ENCODE measurements at regions not wholly inside any gene's neighbourhood (a gene's known extent, or its start where the extent isn't known, plus 50 kb on each side); places are given as distances from the start of the nearest gene placed in this dataset.

DNA sequence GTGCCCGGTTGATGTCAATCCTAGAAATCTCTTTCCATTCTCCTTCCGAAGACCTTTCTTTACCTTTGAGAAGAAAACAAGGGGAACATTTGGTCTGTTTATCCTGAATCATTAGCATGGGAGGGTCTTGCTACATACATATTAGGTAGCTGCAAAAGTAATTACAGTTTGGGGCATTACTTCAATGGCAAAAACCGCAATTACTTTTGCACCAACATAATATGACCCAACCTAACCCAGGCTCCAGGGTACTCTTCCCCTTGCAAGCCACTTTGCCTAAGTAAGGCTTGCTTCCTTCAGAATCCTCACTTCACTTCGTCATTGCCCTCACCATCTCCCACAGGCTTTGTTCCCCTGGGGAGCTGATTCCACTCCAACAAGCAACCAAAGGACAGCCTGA is 662.7 kb downstream of the DIAPH3 start:
- Histone ChIP-seq H3K36me3 (ENCODE audit: control insufficient read depth in 2 of 2, insufficient read depth in 2 of 2, low read length in 1 of 2) (no peaks in the 10 kb centered on the region), H2AFZ (ENCODE audit: control insufficient read depth, low read depth, low read length) (no peak overlapping the region), H3K79me2 (ENCODE audit: control insufficient read depth, insufficient read depth, low read length) (no peaks in the 10 kb centered on the region), H3K4me3 (no peak overlapping the region), H3K27ac (ENCODE audit: control insufficient read depth, insufficient read depth) (no peak overlapping the region), H4K20me1 (ENCODE audit: control insufficient read depth, insufficient read depth) (no peaks in the 10 kb centered on the region; the same call in 1 of the 2 replicates), H3K4me1 (ENCODE audit: control insufficient read depth, insufficient read depth, low read length) (no peaks in the 10 kb centered on the region), H3K9ac (ENCODE audit: control insufficient read depth, insufficient read depth, low read length) (no peak overlapping the region), H3K4me2 (ENCODE audit: control insufficient read depth, insufficient read depth) (no peak overlapping the region), H3K9me3 (replicated peaks; ENCODE audit: control insufficient read depth, insufficient read depth, low read length) (no peaks in the 10 kb centered on the region), H3K27me3 (replicated peaks in 1 of 2; ENCODE audit: control insufficient read depth in 2 of 2, insufficient read depth in 2 of 2, low read length in 1 of 2) (no peaks in the 10 kb centered on the region; a peak in 1 of 4 replicates)
- ChIA-PET RAD21 (ENCODE audit: unreplicated experiment) (no interaction called here), SMC1A (ENCODE audit: uncharacterized antibody, unreplicated experiment) (interaction anchor here (0.6 kb wide), 1 partner anchor 19 kb away, joined by 3 read pairs; no protein-coding TSS in a partner anchor), POLR2A (no interaction called here), CTCF (no interaction called here)
- no peak for TF ChIP-seq BRCA1 (IDR thresholded peaks at IDR 0.05; ENCODE audit: low read depth, low read length)
- TF ChIP-seq GABPA (IDR thresholded peaks at IDR 0.05; ENCODE audit: low read depth) = no peak
- TF ChIP-seq BACH1 (IDR thresholded peaks at IDR 0.05; ENCODE audit: borderline replicate concordance) = no peak
- TF ChIP-seq NBN (IDR thresholded peaks at IDR 0.05) = no peak
- TF ChIP-seq CHD4 (IDR thresholded peaks at IDR 0.05) = no peak
- TF ChIP-seq IKZF2 (IDR thresholded peaks at IDR 0.05) = no peak
- no peak for TF ChIP-seq CREB1 (IDR thresholded peaks at IDR 0.05; ENCODE audit: low read depth)
- TF ChIP-seq, protein P1, sequence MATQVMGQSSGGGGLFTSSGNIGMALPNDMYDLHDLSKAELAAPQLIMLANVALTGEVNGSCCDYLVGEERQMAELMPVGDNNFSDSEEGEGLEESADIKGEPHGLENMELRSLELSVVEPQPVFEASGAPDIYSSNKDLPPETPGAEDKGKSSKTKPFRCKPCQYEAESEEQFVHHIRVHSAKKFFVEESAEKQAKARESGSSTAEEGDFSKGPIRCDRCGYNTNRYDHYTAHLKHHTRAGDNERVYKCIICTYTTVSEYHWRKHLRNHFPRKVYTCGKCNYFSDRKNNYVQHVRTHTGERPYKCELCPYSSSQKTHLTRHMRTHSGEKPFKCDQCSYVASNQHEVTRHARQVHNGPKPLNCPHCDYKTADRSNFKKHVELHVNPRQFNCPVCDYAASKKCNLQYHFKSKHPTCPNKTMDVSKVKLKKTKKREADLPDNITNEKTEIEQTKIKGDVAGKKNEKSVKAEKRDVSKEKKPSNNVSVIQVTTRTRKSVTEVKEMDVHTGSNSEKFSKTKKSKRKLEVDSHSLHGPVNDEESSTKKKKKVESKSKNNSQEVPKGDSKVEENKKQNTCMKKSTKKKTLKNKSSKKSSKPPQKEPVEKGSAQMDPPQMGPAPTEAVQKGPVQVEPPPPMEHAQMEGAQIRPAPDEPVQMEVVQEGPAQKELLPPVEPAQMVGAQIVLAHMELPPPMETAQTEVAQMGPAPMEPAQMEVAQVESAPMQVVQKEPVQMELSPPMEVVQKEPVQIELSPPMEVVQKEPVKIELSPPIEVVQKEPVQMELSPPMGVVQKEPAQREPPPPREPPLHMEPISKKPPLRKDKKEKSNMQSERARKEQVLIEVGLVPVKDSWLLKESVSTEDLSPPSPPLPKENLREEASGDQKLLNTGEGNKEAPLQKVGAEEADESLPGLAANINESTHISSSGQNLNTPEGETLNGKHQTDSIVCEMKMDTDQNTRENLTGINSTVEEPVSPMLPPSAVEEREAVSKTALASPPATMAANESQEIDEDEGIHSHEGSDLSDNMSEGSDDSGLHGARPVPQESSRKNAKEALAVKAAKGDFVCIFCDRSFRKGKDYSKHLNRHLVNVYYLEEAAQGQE (IDR thresholded peaks at IDR 0.05; ENCODE audit: low read depth, low read length) = no peak
- no peak for TF ChIP-seq YY1 (IDR thresholded peaks at IDR 0.05; ENCODE audit: low read depth, low read length)
- TF ChIP-seq RCOR1 (conservative IDR thresholded peaks at IDR 0.05; ENCODE audit: low read depth, low read length) = no peak
- 19% methylated on average over 4 of the region's 4 CpGs for WGBS (ENCODE audit: insufficient coverage, insufficient replicate concordance, low lambda C conversion rate, missing lambda C conversion rate)
- DNase-seq (ENCODE audit: low read depth, low spot score) = no peak
- BruUV-seq (replicated peaks) = no TSS peak
- intact Hi-C loops (cut with micrococcal nuclease; ENCODE audit: unreplicated experiment) (no loop called here), in situ Hi-C loops (cut with MboI) (no loop called here)
- no peak for FAIRE-seq
- no peak for ATAC-seq
